ENCODE measurements at regions not wholly inside any gene's neighbourhood (a gene's known extent, or its start where the extent isn't known, plus 50 kb on each side); places are given as distances from the start of the nearest gene placed in this dataset.

GRCh38 chrX:113551919-113552318 lies 711.3 kb upstream of the AMOT start:
- TF ChIP-seq CTCF (conservative IDR thresholded peaks at IDR 0.05; ENCODE audit: low read depth, low read length) (no peak), EZH2 (IDR thresholded peaks at IDR 0.05; ENCODE audit: low read length, unreplicated experiment) (no peak)
